GM10266 (cell line): ENCODE measurements at regions not wholly inside any gene's neighbourhood (a gene's known extent, or its start where the extent isn't known, plus 50 kb on each side); places are given as distances from the start of the nearest gene placed in this dataset.

Source experiments
- DNase-seq: peaks from one replicate; pipeline ENCODE4 v3.0.0; 2012; ENCODE audit errors: extremely low spot score
- CTCF ChIP-seq: IDR thresholded peaks from 2 replicates; pipeline ENCODE4 v1.5.1; 2012; ENCODE audit warnings: mild to moderate bottlenecking, low read depth; ENCODE audit not compliant: control insufficient read depth, insufficient read depth; ENCODE audit errors: missing control alignments

DNA sequence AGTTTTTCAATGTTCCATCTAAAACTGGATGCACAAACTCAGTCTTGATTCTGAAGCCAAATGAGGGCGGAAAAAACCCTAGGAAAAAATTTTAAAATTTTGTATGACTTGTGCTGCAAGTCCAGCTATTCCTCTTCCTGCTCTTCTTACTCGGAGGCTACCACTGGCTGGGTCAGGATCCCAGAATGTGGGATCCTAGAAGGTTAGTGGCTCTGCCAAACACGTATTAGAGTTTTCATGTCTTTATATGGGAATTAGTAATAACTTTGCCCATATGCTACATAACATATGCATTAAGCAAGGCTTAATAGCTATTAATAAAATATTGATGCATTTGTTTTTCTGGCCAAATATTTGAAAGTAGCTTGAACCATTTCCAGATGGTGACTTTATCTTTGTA lies 458.3 kb downstream of the AGTPBP1 start:
- no peak for TF ChIP-seq CTCF
- no peak for DNase-seq

GRCh38 chr9:85278769-85279168 lies 463.0 kb downstream of the AGTPBP1 start:
- TF ChIP-seq CTCF = no peak
- no peak for DNase-seq

- DNase-seq = no peak
- no peak for TF ChIP-seq CTCF
These were observed 465.0 kb downstream of the AGTPBP1 start for GRCh38 chr9:85276741-85277140.

- no peak for DNase-seq
- no peak for TF ChIP-seq CTCF
These were observed 471.9 kb downstream of the AGTPBP1 start for GRCh38 chr9:85269811-85270210.

GRCh38 chr9:85268131-85268530 lies 473.6 kb downstream of the AGTPBP1 start:
- TF ChIP-seq CTCF = no peak
- DNase-seq = no peak

- DNase-seq = no peak
- no peak for TF ChIP-seq CTCF
These were observed 477.1 kb downstream of the AGTPBP1 start for GRCh38 chr9:85264695-85265094.

DNA sequence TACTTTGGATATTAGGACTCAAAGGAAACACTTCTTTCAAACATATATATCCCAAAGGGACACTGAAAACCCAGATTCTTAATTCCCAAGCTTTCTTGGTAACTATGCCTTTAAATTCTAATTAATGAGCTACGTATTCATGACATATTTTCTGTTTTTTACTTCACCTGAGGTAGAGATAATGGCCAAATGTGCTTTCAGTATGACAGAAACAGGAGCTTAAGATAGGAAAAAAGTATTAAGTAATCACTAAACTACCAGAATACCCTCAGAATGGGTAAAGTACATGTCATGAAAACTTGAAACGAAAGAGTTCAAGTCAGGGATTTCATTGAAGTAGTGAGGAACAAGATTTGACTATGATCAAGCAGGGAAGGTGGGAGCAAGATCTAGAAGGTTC lies 478.5 kb downstream of the AGTPBP1 start:
- DNase-seq = no peak
- no peak for TF ChIP-seq CTCF
